ENCODE measurements at regions not wholly inside any gene's neighbourhood (a gene's known extent, or its start where the extent isn't known, plus 50 kb on each side); places are given as distances from the start of the nearest gene placed in this dataset.
"Not testable (repeated sequence)": the region's sequence is repeated elsewhere in the genome, so short reads cannot be mapped to it uniquely, and the experiment has no call there.

DNA sequence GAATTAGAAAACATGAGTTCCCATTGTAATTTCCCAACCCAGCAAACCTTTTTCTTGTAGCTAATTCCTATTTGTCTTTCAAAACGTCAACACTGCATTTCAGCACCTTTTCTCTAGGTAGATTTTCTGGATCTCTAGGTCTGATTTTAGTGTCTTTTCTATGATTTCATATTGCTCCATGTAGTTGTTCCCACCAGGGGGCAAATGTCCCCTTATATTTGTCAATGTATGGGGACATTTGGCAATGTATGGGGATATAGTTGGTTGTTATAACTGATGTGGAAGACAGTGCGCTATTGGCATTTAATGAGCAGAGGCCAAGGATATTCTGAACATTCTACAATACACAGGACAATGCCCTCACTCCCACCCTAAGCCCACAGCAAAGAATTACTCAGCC is 273.9 kb upstream of the ADRA1B start:
- DNase-seq (ENCODE audit: low read depth): no peak

DNA sequence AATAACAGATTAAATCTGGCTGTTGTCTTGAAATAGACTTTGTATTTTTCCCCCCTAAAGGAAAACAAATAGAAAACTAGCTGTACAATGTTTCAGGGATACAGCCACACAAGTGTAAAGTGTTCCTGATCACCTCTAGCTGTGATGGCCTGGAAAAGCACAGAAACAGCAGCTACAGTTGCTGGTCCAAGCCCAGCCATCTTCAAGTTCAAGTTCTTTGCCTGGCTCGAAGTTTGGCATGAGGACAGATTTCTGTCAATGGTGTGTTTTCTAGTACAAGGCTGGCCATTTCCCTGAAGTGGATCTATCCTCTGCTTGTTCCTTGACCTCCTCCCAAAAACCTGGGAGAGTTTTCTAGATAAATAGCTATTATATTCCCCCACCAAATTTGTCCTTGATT is 272.2 kb upstream of the ADRA1B start:
- DNase-seq (ENCODE audit: low read depth): no peak

DNA sequence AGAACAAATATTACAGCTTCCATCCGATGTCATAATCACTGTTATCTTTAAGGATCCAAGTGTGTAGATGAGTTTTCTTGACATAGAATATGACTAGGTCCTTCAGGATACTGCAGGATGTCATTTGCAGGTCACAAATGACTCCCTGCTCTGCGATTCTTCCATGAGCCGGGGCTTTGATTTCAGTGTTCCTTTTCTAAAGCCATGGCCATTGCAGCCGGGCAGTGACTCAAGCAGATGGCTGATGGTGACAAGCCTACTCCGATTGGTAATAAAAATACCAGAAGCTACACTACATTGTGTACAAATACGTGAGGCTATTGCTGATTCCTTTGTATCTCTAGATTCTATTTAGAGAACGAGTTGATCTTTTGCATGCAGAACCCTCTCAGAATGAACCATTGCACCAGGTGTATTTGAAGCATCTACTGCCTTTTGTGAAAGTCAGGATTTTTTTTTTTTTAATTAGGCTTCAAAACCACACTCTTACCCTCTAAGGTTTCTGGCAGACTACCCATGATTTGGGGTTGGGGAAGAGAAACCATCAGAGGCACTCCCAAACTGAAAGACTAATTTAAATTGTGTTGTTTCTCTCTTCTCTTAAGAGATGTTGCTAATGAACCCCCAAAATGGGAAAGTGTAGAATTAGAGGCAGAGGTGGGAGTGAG is 271.0 kb upstream of the ADRA1B start:
- DNase-seq (ENCODE audit: low read depth): no peak

DNA sequence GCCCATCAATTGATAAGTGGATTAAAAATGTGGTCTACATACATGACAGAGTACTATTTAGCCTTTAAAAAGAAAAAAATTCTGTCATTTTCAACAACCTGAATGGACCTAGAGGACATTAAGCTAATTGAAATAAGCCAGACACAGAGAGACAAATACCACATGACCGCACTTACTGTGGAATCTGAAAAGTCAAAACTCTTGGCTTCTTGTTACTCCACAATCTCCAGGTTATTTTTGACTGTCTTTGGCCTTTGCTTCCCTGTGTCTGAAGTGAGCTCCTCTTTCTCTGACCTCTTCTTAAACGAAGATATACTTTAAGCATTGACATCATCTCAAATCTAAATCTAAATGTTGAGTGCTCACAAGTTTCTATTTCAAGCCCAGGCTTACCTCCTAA is 265.5 kb upstream of the ADRA1B start:
- no peak for DNase-seq (ENCODE audit: low read depth)

DNA sequence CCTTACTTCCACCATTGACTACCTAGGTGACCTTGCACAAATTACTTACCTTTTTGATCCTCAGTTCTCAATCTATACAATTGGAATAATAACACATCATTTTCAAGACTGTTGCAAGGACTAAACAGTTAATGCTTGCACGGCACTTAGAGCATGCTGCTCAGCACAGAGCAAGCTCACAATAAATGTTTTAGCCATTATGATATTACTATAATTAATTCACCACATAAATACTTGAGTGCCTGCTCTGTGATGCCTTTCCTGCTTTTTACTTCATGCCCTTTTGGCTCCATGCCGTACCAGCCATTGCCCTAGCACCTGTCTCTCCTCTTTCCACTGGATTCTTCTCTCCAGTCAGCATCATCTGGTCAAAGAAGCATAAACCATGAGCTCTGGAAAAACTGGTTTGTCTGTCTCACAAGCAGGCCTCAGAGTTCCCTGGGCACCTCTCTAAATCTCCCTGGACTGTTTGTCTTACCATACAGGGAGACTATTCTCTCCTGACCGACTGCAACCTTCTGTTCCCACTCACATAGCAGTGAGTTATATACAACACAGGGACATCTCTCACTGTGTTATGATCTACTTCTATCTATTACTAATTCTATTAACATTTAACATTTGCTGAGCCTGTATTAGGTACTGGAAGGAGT is 260.4 kb upstream of the ADRA1B start:
- no peak for DNase-seq (ENCODE audit: low read depth)

DNA sequence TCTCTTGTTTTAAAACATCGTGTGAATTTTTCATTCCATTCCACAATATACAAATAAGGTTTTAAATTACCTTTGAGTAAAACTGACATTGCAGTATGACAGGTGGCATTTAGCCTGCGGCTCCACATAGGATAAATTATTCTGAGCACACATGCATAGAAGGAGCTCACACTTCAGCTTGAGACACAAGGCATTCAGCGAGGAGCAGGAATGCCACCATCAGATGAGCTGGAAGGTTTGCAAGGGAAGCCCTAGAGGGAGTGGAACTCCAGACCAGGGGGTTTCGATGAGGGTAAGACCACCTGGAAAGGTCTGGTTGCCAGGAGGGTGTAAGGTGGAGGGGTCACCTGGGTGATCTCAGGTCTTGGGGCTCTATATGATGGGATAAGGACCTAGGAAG is 259.0 kb upstream of the ADRA1B start:
- no peak for DNase-seq (ENCODE audit: low read depth)

DNA sequence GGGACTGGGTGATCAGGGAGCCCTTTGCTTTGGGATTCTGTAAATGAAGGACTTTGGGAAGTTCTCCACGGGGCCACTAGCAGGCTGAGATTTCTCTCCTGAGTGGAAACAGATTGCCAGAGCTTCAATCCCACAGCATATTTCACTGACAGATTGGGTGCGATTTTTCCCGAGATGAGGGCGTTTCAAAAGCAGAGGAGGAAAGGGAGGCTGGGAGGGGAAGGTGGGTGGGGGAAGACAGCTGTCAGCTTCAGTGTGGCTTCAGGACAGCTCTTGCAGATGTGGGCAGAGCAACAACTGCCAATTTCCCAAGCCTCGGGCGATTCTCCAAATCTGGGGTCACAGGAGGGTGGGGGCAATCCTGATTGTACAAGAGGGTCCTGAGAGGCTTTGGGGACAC is 258.5 kb upstream of the ADRA1B start:
- no peak for DNase-seq (ENCODE audit: low read depth)

DNA sequence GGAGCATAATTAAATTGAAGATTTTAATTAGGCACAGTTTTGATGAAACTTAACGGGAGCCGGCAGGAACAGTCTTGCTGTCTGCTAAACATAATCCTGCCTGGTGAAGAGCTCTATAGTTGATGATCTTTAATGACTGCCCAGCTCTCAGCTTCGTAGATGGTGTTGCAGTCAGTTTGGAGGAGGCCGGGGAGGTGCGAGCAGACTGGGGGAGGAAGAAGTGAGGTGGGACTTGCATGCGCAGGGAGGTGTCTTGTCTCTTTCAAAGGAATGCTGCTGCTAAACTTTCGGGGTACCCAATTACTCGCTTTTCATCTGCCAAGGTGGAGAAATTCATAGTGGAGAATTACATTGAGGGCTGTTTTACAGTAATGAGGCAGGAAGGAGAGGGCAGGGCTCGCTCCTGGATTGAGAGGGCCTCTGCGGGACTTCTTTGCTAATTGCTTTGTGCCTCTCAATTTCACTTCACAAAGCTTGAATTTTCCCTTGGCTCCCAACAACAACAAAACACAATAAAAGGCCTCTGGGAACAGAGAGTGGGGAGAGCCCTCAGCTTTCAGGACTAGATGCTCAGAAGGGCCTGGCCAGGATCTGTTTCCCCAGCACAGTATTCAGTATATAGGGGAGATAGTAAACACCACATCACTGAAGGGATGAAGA is 257.9 kb upstream of the ADRA1B start:
- DNase-seq (ENCODE audit: low read depth): no peak

DNA sequence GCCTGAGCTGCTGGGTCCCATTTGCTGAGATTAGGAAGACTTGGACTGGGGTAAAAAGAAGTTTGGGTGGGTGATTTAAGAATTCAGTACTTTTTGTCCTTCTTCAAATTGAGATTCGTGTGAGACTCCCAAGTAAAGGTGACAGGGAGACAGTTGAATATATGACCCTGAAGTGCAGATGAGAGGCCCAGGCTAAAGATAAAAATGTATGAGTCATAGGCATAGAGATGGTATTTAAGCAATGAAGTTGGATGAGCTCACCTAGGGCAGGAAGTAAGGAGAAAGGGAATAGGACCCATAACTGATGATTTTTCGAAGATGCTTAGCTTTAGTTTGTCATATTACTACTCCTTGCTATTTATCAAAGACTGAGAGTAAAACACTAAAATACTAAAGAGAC is 255.9 kb upstream of the ADRA1B start:
- DNase-seq (ENCODE audit: low read depth): peak; percentile 46

DNA sequence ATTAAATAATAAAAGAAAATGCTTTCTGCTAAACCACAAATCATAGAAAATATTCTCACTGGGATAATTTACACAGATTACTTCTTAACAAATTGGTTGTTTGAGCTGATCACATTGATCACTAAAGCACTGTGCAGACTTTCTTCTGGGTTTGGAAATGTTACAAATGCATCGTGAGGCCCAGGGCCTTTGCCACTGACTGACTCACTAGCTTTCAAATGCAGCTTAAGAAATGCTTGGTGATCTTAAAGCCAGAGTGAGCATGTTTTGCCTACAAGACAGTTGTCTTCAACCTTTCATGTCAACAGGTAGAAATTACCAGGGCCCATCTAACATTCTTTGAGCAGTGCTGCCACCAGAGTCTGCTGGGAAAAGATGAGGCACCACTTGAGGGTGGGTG is 252.3 kb upstream of the ADRA1B start:
- no peak for DNase-seq (ENCODE audit: low read depth)

DNA sequence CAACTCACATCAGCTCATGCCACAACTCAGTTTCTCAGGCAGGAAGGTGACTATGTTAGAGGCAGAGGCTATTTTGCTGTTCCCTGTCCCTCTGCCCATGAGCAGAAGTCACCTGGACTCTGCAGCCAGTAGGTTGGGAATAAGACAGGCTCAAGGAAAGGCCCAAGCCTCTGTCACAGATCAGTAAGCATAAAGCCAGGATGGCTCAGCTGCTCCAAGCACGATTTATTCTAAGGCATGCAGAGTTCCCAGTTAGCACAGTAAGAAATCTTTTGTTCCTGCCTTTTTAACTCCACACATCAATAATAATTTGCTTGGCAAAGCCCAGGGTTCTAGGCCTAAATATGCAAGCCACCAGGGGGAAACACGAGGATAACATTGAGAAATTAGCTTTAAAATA is 249.0 kb upstream of the ADRA1B start:
- no peak for DNase-seq (ENCODE audit: low read depth)

DNA sequence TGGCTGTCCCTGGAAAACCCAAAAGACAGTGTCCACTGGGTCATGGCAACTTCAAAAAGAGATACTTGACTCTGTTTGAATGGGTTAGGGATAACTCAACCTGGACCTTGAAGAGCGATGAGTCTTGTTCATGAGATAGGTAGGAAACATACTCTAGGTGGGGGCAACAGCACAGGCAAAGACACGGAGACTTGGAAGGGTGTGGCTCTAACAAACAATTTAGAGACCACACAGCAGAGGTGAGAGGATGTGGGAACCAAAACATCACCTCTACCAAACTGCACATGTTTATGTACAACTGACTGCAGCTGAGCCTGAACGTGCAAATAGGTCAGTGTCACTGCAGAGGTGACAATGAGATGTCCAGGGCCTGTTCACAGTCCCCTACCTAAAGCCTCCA is 247.7 kb upstream of the ADRA1B start:
- DNase-seq (ENCODE audit: low read depth): no peak

DNA sequence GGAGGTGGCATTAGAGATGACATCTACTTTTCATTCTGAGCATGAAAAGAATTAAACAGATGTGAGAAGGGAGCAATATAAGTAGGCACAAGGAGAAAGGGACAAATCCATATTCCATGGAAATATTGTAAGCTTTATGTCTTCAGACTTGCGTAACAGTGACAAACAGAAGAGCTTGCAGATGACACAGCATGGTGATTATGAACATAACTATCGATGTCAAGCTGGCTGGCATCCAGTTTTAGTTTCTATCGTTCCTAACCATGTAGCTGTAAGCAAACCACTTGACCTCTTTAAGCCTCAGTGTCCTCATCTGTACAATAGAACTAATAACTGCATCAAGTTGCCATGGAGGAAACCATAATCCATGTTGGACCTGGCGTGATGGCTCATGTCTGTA is 246.7 kb upstream of the ADRA1B start:
- DNase-seq (ENCODE audit: low read depth): no peak

DNA sequence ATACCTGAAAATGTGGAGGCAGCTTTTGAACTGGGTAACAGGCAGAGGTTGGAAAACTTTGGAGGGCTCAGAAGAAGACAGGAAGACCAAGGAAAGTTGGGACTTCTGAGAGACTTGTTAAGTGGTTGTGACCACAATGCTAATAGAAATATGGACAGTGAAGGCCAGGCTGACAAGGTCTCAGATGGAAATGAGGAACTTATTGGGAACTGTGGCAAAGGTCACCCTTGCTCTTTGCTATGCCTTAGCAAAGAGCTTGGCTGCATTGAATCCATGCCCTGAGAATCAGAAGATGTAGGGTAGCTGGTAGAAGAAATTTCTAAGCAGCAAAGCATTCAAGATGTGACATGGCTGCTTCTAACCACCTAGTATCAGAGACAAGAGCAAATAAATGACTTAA is 244.4 kb upstream of the ADRA1B start:
- DNase-seq (ENCODE audit: low read depth): no peak

DNA sequence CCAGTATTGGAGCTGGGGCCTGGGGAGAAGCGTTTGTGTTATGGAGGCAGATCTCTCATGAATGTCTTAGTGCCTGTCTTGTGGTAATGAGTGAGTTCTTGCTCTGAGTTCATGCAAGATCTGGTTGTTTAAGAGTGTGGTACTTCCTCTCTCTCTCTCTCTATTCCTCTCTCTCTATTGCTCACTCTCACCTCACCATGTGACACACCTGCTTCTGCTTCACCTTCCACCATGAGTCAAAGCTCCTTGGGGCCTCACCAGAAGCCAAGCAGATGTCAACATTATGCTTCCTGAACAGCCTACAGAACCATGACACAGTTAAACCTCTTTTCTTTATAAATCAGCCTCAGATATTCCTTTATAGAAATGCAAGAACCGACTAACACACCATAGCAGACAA is 242.7 kb upstream of the ADRA1B start:
- no peak for DNase-seq (ENCODE audit: low read depth)

DNA sequence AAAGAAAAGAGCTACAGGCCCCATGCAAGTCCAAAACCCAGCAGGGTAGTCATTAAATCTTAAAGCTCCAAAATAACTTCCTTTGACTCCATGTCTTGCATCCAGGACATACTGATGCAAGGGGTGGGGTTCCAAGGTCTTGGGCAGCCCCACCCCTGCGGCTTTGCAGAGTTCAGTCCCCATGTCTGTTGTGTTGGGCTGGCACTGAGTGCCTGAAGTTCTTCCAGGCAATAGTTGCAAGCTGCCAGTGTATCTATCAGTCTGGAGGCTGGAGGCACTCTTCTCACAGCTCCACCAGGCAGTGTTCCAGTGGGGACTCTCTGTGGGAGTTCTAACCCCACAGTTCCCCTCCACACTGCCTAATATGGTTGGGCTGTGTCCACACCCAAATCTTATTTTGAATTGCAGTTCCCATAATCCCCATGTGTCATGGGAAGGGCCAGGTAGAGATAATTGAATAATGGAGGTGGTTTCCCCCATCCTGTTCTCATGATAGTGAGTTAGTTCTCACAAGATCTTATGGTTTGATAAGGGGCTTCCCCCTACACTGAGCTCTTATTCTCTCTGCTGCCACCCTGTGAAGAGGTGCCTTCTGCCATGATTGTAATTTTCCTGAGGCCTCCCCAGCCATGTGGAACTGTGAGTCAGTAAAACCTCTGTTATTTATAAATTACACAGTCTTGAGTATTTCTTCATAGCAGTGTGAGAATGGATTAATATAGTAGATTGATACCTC is 237.5 kb upstream of the ADRA1B start:
- no peak for DNase-seq (ENCODE audit: low read depth)

DNA sequence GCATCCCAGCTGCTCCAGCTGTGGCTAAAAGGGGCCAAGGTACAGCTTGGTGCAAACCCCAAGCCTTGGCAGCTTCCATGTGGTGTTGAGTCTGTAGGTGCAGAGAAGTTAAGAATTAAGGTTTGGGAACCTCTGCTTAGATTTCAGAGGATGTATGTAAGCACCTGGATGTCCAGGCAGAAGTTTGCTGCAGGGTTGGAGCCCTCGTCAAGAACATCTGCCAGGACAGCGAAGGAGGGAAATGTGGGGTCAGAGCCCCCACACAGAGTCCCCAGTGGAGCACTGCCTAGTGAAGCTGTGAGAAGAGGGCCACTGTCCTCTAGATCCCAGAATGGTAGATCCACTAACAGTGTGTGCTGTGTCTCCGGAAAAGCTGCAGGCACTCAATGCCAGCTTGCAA is 236.2 kb upstream of the ADRA1B start:
- no peak for DNase-seq (ENCODE audit: low read depth)

DNA sequence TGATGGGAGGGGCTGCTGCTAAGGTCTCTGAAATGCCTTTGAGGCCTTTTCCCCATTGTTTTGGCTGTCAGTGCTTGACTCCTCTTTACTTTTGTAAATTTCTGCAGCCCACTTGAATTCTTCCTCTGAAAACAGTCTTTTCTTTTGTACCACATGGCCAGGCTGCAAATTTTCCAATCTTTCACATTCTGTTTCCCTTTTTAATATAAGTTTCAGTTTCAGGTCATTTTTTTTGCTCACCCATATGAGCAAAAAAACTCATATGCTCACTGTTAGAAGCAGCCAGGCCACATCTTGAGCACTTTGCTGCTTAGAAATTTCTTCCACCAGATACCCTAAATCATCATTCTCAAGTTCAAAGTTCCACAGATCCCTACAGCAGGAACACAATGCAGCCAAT is 234.6 kb upstream of the ADRA1B start:
- no peak for DNase-seq (ENCODE audit: low read depth)

DNA sequence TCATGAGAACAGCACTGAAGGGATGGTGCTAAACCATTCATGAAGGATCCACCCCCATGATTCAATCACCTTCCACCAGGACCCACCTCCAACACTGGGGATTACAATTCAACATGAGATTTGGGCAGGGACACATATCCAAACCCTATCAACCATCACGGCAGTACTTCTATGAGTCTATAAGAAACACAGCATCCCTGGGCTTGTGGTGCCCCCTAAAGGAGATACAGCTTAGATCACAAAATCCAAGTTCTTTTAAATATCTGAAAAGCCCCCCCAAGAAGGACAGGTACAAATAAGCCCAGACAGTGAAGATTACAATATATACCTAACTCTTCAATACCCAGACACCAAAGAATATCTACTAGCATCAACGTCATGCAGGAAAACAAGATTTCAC is 233.7 kb upstream of the ADRA1B start:
- no peak for DNase-seq (ENCODE audit: low read depth)

DNA sequence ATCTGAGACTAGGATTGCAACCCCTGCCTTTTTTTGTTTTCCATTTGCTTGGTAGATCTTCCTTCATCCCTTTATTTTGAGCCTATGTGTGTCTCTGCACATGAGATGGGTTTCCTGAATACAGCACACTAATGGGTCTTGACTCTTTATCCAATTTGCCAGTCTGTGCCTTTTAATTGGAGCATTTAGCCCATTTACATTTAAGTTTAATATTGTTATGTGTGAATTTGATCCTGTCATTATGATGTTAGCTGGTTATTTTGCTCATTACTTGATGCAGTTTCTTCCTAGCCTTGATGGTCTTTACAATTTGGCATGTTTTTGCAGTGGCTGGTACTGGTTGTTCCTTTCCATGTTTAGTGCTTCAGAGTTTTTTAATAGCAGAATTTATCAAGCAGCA is 228.4 kb upstream of the ADRA1B start:
- DNase-seq (ENCODE audit: low read depth): not testable (repeated sequence)

DNA sequence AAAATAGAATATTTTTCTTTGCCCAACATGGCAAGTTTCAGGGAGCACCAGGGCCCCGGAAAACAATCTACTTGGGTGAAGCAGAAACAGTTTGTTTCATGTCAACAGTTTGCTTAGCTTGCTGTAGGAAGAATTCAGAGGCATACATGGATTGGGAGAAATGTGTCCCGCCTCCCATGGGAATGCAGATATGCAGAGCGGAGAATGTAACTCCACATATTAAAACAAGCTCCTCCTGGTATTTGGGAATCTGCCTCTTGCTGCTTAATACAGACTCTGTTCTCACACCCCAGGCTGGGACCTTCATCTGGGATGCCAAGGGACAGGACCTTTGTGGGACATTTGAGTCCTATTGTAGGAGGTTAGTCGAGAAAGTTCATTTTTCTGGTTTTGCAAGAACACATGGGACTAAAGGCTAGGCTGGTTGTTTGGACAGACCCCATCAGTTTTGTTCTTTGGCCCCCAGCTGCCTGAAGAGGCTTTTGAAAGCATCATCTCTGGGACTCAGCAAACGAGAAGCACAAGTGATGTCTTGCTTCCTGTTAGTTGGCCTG is 220.5 kb upstream of the ADRA1B start:
- DNase-seq (ENCODE audit: low read depth): no peak

DNA sequence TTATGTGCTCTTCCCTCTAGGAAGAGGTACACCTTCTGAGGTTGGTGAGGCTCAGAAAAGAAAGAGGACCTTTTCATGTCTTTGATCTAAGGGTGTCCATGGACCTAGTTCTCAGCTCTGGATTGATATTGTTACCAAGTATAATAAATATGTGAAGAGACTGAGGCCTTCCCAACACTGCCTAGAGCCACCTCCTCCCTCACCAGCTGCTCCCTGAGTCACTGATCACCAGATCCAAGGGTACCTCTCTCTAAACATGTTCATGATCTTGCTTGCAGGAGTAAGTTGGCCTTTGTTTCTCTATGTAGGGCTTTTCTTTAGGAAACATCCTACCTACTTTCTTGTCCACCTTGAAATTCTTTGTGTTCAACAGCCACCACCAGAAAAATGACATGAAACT is 218.8 kb upstream of the ADRA1B start:
- no peak for DNase-seq (ENCODE audit: low read depth)

DNA sequence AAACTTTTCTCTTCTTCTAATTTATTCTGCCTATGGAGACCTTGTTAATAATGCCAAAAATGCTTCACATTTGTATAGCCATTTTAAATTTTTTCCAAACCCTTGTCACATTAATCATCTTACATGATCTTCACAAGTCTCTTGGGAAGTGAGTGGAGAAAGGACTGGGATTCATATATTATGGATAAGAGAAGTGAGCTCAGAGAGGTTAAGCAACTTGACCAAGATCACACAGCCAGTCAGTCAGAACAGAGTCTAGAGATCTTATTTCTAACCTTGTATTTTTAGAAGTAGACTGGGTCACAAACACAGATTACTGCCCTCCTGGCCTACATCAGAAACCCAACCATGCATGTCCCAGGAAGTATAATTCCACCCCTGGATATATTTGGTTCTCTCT is 218.0 kb upstream of the ADRA1B start:
- DNase-seq (ENCODE audit: low read depth): no peak

All from M059J (cell line).